ENCODE measurements at regions not wholly inside any gene's neighbourhood (a gene's known extent, or its start where the extent isn't known, plus 50 kb on each side); places are given as distances from the start of the nearest gene placed in this dataset.

DNA sequence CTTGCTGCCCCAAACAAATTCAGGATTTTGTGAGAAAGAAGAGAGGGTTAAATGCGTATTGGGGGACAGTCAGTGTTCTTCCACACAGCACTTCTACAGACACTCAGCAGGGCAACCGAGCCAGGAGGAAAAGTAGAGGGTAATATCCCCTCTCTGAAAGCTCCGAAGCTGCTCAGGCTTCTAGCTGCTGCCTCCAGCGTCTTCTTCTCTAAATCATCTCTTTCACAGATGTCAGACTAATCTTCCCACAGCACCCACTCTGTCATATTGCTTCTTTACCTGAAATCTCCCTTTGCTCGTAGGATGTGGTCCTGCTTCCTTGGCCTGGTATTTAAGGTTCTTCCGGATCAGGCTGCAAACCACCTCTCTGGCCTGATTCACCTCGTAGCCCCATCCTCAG lies 117.6 kb upstream of the HAAO start:
- TF ChIP-seq, protein P1, sequence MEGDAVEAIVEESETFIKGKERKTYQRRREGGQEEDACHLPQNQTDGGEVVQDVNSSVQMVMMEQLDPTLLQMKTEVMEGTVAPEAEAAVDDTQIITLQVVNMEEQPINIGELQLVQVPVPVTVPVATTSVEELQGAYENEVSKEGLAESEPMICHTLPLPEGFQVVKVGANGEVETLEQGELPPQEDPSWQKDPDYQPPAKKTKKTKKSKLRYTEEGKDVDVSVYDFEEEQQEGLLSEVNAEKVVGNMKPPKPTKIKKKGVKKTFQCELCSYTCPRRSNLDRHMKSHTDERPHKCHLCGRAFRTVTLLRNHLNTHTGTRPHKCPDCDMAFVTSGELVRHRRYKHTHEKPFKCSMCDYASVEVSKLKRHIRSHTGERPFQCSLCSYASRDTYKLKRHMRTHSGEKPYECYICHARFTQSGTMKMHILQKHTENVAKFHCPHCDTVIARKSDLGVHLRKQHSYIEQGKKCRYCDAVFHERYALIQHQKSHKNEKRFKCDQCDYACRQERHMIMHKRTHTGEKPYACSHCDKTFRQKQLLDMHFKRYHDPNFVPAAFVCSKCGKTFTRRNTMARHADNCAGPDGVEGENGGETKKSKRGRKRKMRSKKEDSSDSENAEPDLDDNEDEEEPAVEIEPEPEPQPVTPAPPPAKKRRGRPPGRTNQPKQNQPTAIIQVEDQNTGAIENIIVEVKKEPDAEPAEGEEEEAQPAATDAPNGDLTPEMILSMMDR (IDR thresholded peaks at IDR 0.05) = no peak
- no peak for TF ChIP-seq POLR2A (IDR thresholded peaks at IDR 0.05)

Data from body of pancreas (tissue), 4 donors.